ENCODE measurements at regions not wholly inside any gene's neighbourhood (a gene's known extent, or its start where the extent isn't known, plus 50 kb on each side); places are given as distances from the start of the nearest gene placed in this dataset.
A peak's percentile ranks its signal among the peaks of the same experiment; 100 is the strongest.
"Not testable (repeated sequence)": the region's sequence is repeated elsewhere in the genome, so short reads cannot be mapped to it uniquely, and the experiment has no call there.

DNA sequence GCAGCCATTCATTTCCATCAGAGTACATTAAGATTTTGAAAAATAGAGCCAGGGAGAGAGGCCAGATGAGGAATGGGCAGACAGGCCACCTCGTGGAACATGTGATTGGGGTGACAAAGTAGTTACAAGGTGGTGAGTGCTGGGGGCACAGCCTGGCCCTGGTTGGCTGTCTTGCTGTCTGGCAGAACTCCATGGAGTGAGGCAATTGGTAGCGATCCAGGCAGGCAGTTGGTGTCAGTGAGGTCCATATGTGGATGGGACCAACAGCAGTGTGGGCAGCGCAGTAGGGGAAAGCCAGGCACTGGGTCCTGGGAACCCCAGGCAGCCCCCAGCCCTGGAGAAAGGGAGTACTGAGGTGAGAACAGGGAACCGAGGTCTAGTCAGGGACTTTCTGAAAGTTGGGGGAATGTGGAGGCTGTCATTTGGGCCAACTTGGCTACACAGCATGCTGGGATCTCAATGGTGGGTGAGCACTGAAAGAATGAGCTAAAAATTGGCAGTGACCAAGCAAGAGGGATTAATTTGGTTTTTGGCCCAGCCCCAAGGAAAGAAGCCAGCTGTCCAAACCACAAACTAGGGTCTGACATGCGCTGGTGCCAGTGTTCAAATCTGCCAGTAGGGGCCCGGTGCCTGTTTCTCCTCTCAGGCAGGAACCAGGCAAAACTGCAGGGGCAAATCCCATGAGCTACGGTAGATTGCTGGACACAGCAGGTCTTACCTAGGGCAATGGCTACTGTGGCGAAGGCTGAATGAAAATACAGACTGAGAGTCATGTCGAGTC, 61.4 kb upstream of the E2F3 start:
- Histone ChIP-seq H3K27ac (ENCODE audit: low read depth in 1 of 3, low read length in 2 of 3) (no peak overlapping the region), H3K9me3 (ENCODE audit: control insufficient read depth in 2 of 2, insufficient read depth in 1 of 2, low read depth in 1 of 2, low read length in 1 of 2) (no peaks in the 10 kb centered on the region), H3K36me3 (ENCODE audit: control insufficient read depth in 3 of 3, insufficient read depth in 2 of 3, low read depth in 1 of 3, low read length in 3 of 3) (no peaks in the 10 kb centered on the region), H3K27me3 (ENCODE audit: control insufficient read depth in 3 of 3, insufficient read depth in 3 of 3, low read length in 3 of 3) (no peaks in the 10 kb centered on the region), H3K4me1 (ENCODE audit: control insufficient read depth in 3 of 3, insufficient read depth in 2 of 3, low read depth in 1 of 3, low read length in 2 of 3) (peaks cover 0 to 13% (median 5%) of the 10 kb centered on the region in 3 donors), H3K4me3 (ENCODE audit: low read depth in 1 of 3, low read length in 3 of 3) (no peak overlapping the region)
- FAIRE-seq (no peak), DNase-seq (no peak)
- WGBS, 3 donors: 85 to 94% (median 93%) methylated on average over 9 of the region's 9 CpGs

DNA sequence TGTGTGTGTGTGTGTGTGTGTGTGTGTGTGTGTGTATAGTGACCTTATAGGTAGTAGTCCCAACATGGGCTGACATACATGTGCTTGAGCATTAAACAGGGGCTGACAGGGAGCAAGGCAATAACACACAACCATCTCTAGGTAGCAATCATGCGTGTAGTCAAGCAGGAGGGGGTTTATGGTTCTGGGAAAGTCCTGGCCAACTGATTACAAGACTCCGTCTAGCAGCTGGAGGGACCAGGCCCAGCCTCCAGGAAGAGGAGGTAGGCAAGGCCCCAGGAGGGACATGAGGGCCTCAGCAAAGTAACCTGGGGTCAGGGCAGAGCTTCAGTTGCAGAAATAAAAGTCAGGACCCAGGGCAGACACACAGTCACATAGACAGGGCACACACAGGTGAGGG, 60.6 kb upstream of the E2F3 start:
- H3K4me1 ChIP-seq (ENCODE audit: control insufficient read depth in 3 of 3, insufficient read depth in 2 of 3, low read depth in 1 of 3, low read length in 2 of 3): peaks cover 0 to 13% (median 5%) of the 10 kb centered on the region in 3 donors
- no peak for FAIRE-seq
- H3K27me3 ChIP-seq (ENCODE audit: control insufficient read depth in 3 of 3, insufficient read depth in 3 of 3, low read length in 3 of 3): no peaks in the 10 kb centered on the region
- DNase-seq: peak in 1 of 2 donors; percentile 81
- WGBS, 3 donors: 33 to 54% (median 52%) methylated on average over 2 of the region's 2 CpGs
- no peak overlapping the region for H3K27ac ChIP-seq (ENCODE audit: low read depth in 1 of 3, low read length in 2 of 3)
- H3K4me3 ChIP-seq (ENCODE audit: low read depth in 1 of 3, low read length in 3 of 3): no peak overlapping the region
- H3K9me3 ChIP-seq (ENCODE audit: control insufficient read depth in 2 of 2, insufficient read depth in 1 of 2, low read depth in 1 of 2, low read length in 1 of 2): no peaks in the 10 kb centered on the region
- H3K36me3 ChIP-seq (ENCODE audit: control insufficient read depth in 3 of 3, insufficient read depth in 2 of 3, low read depth in 1 of 3, low read length in 3 of 3): no peaks in the 10 kb centered on the region

DNA sequence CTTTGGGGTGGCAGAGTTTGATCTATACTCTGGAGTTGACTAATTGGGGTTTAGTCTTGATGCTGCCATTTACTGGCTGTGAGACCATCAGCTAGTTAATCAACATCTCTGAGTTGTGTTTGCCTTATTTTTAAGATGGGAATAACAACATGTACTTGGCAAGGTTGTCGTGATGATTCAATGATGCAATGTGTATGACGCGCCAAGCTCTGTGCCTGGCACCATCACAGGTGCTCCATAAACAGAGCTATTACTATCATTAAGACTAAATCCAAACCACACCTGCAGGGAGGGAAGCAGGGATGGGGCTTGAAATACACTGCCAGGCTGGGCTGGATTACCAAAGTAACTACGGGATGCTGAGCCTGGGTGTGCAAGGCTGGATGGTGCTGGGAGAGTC, 60.1 kb upstream of the E2F3 start:
- H3K27me3 ChIP-seq (ENCODE audit: control insufficient read depth in 3 of 3, insufficient read depth in 3 of 3, low read length in 3 of 3): no peaks in the 10 kb centered on the region
- no peaks in the 10 kb centered on the region for H3K9me3 ChIP-seq (ENCODE audit: control insufficient read depth in 2 of 2, insufficient read depth in 1 of 2, low read depth in 1 of 2, low read length in 1 of 2)
- no peaks in the 10 kb centered on the region for H3K36me3 ChIP-seq (ENCODE audit: control insufficient read depth in 3 of 3, insufficient read depth in 2 of 3, low read depth in 1 of 3, low read length in 3 of 3)
- no peak overlapping the region for H3K27ac ChIP-seq (ENCODE audit: low read depth in 1 of 3, low read length in 2 of 3)
- H3K4me1 ChIP-seq (ENCODE audit: control insufficient read depth in 3 of 3, insufficient read depth in 2 of 3, low read depth in 1 of 3, low read length in 2 of 3): peaks cover 0 to 13% (median under 1%) of the 10 kb centered on the region in 3 donors
- no peak overlapping the region for H3K4me3 ChIP-seq (ENCODE audit: low read depth in 1 of 3, low read length in 3 of 3)
- WGBS, 3 donors: 72 to 86% (median 80%) methylated on average over 4 of the region's 4 CpGs
- DNase-seq: no peak
- no peak for FAIRE-seq

DNA sequence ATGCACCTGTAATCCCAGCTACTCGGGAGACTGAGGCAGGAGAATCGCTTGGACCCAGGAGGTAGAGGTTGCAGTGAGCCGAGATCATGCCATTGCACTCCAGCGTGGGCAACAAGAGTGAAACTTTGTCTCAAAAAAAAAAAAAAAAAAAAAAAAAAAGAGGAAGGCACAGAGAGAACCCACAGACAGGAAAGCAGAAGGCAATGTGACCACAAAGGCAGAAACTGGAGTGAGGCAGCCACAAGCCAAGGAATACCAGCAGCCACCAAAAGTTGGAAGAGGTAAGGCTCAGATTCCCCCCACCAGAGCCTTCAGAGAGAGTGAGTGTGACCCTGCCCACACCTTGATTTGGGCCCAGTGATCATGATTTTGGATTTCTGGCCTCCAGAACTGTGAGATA, 54.7 kb upstream of the E2F3 start:
- WGBS, 3 donors: 92 to 97% (median 94%) methylated on average over 4 of the region's 4 CpGs
- not testable (repeated sequence) for H3K27me3 ChIP-seq (ENCODE audit: control insufficient read depth in 3 of 3, insufficient read depth in 3 of 3, low read length in 3 of 3); FAIRE-seq

DNA sequence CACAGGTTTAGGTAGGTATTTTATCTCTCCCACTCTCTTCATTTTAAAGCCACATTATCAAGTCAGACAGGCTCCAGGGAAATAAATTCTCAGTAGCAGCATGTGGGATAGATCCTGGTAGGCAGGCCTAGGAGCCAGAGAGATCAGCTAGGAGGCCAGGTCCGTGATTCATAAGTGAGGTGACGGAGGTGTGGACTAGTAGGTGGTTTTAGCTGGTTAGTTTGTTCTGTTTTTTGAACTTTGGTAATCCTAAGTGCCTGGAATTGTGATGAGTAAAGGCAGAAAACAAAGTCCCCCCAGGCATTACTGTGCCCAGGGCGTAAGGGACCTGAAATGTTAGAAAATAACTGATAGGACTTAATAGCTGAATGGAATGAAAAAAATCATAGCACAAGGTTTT, 53.6 kb upstream of the E2F3 start:
- Histone ChIP-seq H3K36me3 (ENCODE audit: control insufficient read depth in 3 of 3, insufficient read depth in 2 of 3, low read depth in 1 of 3, low read length in 3 of 3) (no peaks in the 10 kb centered on the region), H3K9me3 (ENCODE audit: control insufficient read depth in 2 of 2, insufficient read depth in 1 of 2, low read depth in 1 of 2, low read length in 1 of 2) (peaks cover 0 to 6% of the 10 kb centered on the region in 2 donors), H3K4me1 (ENCODE audit: control insufficient read depth in 3 of 3, insufficient read depth in 2 of 3, low read depth in 1 of 3, low read length in 2 of 3) (peaks cover 0 to 20% (median 2%) of the 10 kb centered on the region in 3 donors), H3K4me3 (ENCODE audit: low read depth in 1 of 3, low read length in 3 of 3) (no peak overlapping the region), H3K27me3 (ENCODE audit: control insufficient read depth in 3 of 3, insufficient read depth in 3 of 3, low read length in 3 of 3) (no peaks in the 10 kb centered on the region), H3K27ac (ENCODE audit: low read depth in 1 of 3, low read length in 2 of 3) (peak overlapping the region in 1 of 3 donors; percentile 62)
- DNase-seq (peak in 1 of 2 donors; percentile 34), FAIRE-seq (no peak)
- 77 to 83% (median 81%) methylated on average over 3 of the region's 3 CpGs for WGBS, 3 donors

More for the DNA sequence above, 54.7 kb upstream of the E2F3 start:
- H3K9me3 ChIP-seq (ENCODE audit: control insufficient read depth in 2 of 2, insufficient read depth in 1 of 2, low read depth in 1 of 2, low read length in 1 of 2); H3K36me3 ChIP-seq (ENCODE audit: control insufficient read depth in 3 of 3, insufficient read depth in 2 of 3, low read depth in 1 of 3, low read length in 3 of 3); DNase-seq; H3K27ac ChIP-seq (ENCODE audit: low read depth in 1 of 3, low read length in 2 of 3); H3K4me3 ChIP-seq (ENCODE audit: low read depth in 1 of 3, low read length in 3 of 3): not testable (repeated sequence)
- peaks cover 0 to 20% (median 2%) of the 10 kb centered on the region in 3 donors for H3K4me1 ChIP-seq (ENCODE audit: control insufficient read depth in 3 of 3, insufficient read depth in 2 of 3, low read depth in 1 of 3, low read length in 2 of 3)

DNA sequence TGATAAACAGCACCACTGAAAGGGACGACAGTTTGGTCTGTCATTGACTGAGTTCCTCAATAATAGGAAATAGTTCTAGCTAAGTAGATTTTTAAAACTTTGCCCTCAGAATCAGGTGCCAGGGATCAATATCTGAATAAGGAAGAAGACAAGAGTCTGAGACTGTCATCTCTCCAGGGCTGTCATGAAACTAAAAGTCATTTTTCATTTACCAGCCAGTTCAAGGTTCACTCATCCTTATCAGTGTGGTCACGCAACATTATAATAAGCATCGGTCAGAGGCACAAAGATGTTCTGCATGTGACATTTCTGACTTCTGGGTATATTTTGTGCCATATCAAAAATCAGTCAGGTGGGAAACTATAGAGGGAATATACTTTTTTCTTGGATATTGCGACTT, 52.5 kb upstream of the E2F3 start:
- FAIRE-seq (no peak), DNase-seq (peak; percentile 77 to 85)
- no peaks in the 10 kb centered on the region for H3K36me3 ChIP-seq (ENCODE audit: control insufficient read depth in 3 of 3, insufficient read depth in 2 of 3, low read depth in 1 of 3, low read length in 3 of 3)
- no peak overlapping the region for H3K4me3 ChIP-seq (ENCODE audit: low read depth in 1 of 3, low read length in 3 of 3)
- 33 to 68% (median 37%) methylated on average over 4 of the region's 4 CpGs for WGBS, 3 donors
- H3K27me3 ChIP-seq (ENCODE audit: control insufficient read depth in 3 of 3, insufficient read depth in 3 of 3, low read length in 3 of 3): no peaks in the 10 kb centered on the region
- peaks cover 0 to 20% (median 2%) of the 10 kb centered on the region in 3 donors for H3K4me1 ChIP-seq (ENCODE audit: control insufficient read depth in 3 of 3, insufficient read depth in 2 of 3, low read depth in 1 of 3, low read length in 2 of 3)
- H3K27ac ChIP-seq (ENCODE audit: low read depth in 1 of 3, low read length in 2 of 3): peak overlapping the region in 1 of 3 donors; percentile 62
- H3K9me3 ChIP-seq (ENCODE audit: control insufficient read depth in 2 of 2, insufficient read depth in 1 of 2, low read depth in 1 of 2, low read length in 1 of 2): peaks cover 0 to 12% of the 10 kb centered on the region in 2 donors

DNA sequence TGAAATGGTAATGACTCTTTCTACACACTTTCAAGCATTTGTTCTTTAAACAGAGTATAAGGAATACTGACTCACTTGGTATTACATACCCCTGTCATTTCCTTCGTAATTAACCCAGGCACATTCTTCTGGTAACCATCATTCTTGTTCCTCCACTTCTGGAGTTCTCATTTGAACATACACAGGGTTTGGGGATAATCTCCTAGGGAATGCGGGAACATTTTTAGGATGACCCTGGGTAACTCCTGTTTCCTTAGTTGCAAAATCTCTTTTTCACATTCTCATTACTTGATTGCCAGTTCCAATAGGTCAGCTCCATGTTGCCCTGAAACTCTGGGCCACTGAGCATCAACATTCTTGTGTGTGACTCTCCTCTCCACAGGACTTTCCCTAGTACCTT, 51.5 kb upstream of the E2F3 start:
- H3K27me3 ChIP-seq (ENCODE audit: control insufficient read depth in 3 of 3, insufficient read depth in 3 of 3, low read length in 3 of 3): no peaks in the 10 kb centered on the region
- 87 to 90% (median 90%) methylated on average over 2 of the region's 2 CpGs for WGBS, 3 donors

DNA sequence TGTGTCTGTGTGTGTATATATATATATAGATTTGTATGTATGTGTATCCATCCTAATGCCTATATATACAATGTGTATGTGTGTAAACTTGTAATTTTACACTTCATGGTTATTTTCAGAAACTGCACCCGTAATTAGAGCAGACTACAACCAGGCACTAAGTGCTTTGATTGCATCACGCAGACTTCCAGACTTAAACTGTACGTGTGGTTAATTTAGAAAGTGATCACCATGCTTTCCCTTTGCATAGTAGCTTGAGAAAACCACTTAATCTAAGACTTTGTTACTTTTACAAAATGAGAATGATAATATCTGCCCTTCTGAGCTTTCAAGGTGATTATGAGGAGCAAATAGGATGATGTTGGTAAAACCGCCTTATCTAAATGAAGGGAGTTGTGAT, 50.1 kb upstream of the E2F3 start:
- peak in 1 of 2 donors; percentile 14 for DNase-seq
- peak overlapping the region in 1 of 3 donors; percentile 30 for H3K27ac ChIP-seq (ENCODE audit: low read depth in 1 of 3, low read length in 2 of 3)
- peaks cover 0 to 12% of the 10 kb centered on the region in 2 donors for H3K9me3 ChIP-seq (ENCODE audit: control insufficient read depth in 2 of 2, insufficient read depth in 1 of 2, low read depth in 1 of 2, low read length in 1 of 2)
- H3K4me1 ChIP-seq (ENCODE audit: control insufficient read depth in 3 of 3, insufficient read depth in 2 of 3, low read depth in 1 of 3, low read length in 2 of 3): peaks cover 0 to 20% (median 2%) of the 10 kb centered on the region in 3 donors
- 74 to 83% (median 82%) methylated on average over 4 of the region's 4 CpGs for WGBS, 3 donors
- no peaks in the 10 kb centered on the region for H3K27me3 ChIP-seq (ENCODE audit: control insufficient read depth in 3 of 3, insufficient read depth in 3 of 3, low read length in 3 of 3)
- no peaks in the 10 kb centered on the region for H3K36me3 ChIP-seq (ENCODE audit: control insufficient read depth in 3 of 3, insufficient read depth in 2 of 3, low read depth in 1 of 3, low read length in 3 of 3)
- no peak for FAIRE-seq
- H3K4me3 ChIP-seq (ENCODE audit: low read depth in 1 of 3, low read length in 3 of 3): no peak overlapping the region

More for the DNA sequence above, 51.5 kb upstream of the E2F3 start:
- DNase-seq: no peak
- H3K36me3 ChIP-seq (ENCODE audit: control insufficient read depth in 3 of 3, insufficient read depth in 2 of 3, low read depth in 1 of 3, low read length in 3 of 3): no peaks in the 10 kb centered on the region
- H3K9me3 ChIP-seq (ENCODE audit: control insufficient read depth in 2 of 2, insufficient read depth in 1 of 2, low read depth in 1 of 2, low read length in 1 of 2): peaks cover 0 to 12% of the 10 kb centered on the region in 2 donors
- peak overlapping the region in 1 of 3 donors; percentile 62 for H3K27ac ChIP-seq (ENCODE audit: low read depth in 1 of 3, low read length in 2 of 3)
- FAIRE-seq: no peak
- H3K4me1 ChIP-seq (ENCODE audit: control insufficient read depth in 3 of 3, insufficient read depth in 2 of 3, low read depth in 1 of 3, low read length in 2 of 3): peaks cover 0 to 20% (median 2%) of the 10 kb centered on the region in 3 donors
- no peak overlapping the region for H3K4me3 ChIP-seq (ENCODE audit: low read depth in 1 of 3, low read length in 3 of 3)
